ENCODE measurements at regions not wholly inside any gene's neighbourhood (a gene's known extent, or its start where the extent isn't known, plus 50 kb on each side); places are given as distances from the start of the nearest gene placed in this dataset.

- Histone ChIP-seq H3K9me3 (no peaks in the 10 kb centered on the region), H3K4me1 (no peaks in the 10 kb centered on the region), H3K4me3 (no peak overlapping the region), H3K27ac (no peak overlapping the region), H3K27me3 (no peaks in the 10 kb centered on the region), H3K36me3 (no peaks in the 10 kb centered on the region)
- DNase-seq (ENCODE audit: low spot score), result no peak
- TF ChIP-seq CTCF (IDR thresholded peaks at IDR 0.05), result no peak
These were observed 571.5 kb upstream of the PSMD7 start for GRCh38 chr16:73725156-73725555.

GRCh38 chr16:73724503-73724902 is 572.1 kb upstream of the PSMD7 start:
- no peak overlapping the region for H3K4me3 ChIP-seq
- DNase-seq (ENCODE audit: low spot score), result no peak
- TF ChIP-seq CTCF (IDR thresholded peaks at IDR 0.05), result no peak
- no peaks in the 10 kb centered on the region for H3K36me3 ChIP-seq
- no peaks in the 10 kb centered on the region for H3K27me3 ChIP-seq
- H3K9me3 ChIP-seq, result no peaks in the 10 kb centered on the region
- H3K4me1 ChIP-seq, result no peaks in the 10 kb centered on the region
- H3K27ac ChIP-seq, result no peak overlapping the region

- Histone ChIP-seq H3K27ac (no peak overlapping the region), H3K27me3 (no peaks in the 10 kb centered on the region), H3K36me3 (no peaks in the 10 kb centered on the region), H3K9me3 (no peaks in the 10 kb centered on the region), H3K4me1 (no peaks in the 10 kb centered on the region), H3K4me3 (no peak overlapping the region)
- no peak for TF ChIP-seq CTCF (IDR thresholded peaks at IDR 0.05)
- no peak for DNase-seq (ENCODE audit: low spot score)
These were observed 579.2 kb upstream of the PSMD7 start for GRCh38 chr16:73717266-73717974.

GRCh38 chr16:73714976-73715375 is 581.6 kb upstream of the PSMD7 start:
- Histone ChIP-seq H3K27me3 (no peaks in the 10 kb centered on the region), H3K4me3 (no peak overlapping the region), H3K36me3 (no peaks in the 10 kb centered on the region), H3K4me1 (no peaks in the 10 kb centered on the region), H3K9me3 (no peaks in the 10 kb centered on the region), H3K27ac (no peak overlapping the region)
- no peak for DNase-seq (ENCODE audit: low spot score)
- TF ChIP-seq CTCF (IDR thresholded peaks at IDR 0.05), result no peak

- DNase-seq (ENCODE audit: low spot score), result no peak
- H3K4me3 ChIP-seq, result no peak overlapping the region
- H3K36me3 ChIP-seq, result no peaks in the 10 kb centered on the region
- H3K9me3 ChIP-seq, result no peaks in the 10 kb centered on the region
- no peaks in the 10 kb centered on the region for H3K4me1 ChIP-seq
- peak in 1 of 2 donors; percentile 50 for TF ChIP-seq CTCF (IDR thresholded peaks at IDR 0.05)
- H3K27ac ChIP-seq, result no peak overlapping the region
- no peaks in the 10 kb centered on the region for H3K27me3 ChIP-seq
These were observed 582.7 kb upstream of the PSMD7 start for GRCh38 chr16:73713778-73714495.
